ENCODE measurements at regions not wholly inside any gene's neighbourhood (a gene's known extent, or its start where the extent isn't known, plus 50 kb on each side); places are given as distances from the start of the nearest gene placed in this dataset.

DNA sequence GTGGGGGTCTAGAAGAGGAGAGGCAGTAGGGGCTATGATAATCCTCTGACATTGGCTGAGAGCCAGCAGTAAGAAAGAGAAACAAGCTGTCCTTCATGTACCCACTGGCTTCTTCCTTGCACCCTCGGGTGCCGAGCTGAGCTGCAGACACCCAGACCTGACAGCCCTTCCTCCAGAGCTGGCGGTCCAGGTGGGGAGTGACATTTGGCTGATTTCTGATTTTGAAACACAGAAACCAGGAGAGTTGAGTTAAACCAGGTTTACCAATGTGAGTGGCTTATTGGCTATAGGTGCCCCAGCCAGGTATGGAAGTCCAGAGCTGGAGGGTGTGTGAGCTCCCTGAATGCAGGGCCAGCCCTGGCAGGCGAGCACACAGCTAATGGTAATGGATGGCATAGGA lies 59.2 kb downstream of the GADD45G start:
- TF ChIP-seq, protein P1, sequence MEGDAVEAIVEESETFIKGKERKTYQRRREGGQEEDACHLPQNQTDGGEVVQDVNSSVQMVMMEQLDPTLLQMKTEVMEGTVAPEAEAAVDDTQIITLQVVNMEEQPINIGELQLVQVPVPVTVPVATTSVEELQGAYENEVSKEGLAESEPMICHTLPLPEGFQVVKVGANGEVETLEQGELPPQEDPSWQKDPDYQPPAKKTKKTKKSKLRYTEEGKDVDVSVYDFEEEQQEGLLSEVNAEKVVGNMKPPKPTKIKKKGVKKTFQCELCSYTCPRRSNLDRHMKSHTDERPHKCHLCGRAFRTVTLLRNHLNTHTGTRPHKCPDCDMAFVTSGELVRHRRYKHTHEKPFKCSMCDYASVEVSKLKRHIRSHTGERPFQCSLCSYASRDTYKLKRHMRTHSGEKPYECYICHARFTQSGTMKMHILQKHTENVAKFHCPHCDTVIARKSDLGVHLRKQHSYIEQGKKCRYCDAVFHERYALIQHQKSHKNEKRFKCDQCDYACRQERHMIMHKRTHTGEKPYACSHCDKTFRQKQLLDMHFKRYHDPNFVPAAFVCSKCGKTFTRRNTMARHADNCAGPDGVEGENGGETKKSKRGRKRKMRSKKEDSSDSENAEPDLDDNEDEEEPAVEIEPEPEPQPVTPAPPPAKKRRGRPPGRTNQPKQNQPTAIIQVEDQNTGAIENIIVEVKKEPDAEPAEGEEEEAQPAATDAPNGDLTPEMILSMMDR (IDR thresholded peaks at IDR 0.05), result no peak
- no peak for TF ChIP-seq POLR2AphosphoS5 (IDR thresholded peaks at IDR 0.05)
- TF ChIP-seq POLR2A (IDR thresholded peaks at IDR 0.05), result no peak
